ENCODE measurements at regions not wholly inside any gene's neighbourhood (a gene's known extent, or its start where the extent isn't known, plus 50 kb on each side); places are given as distances from the start of the nearest gene placed in this dataset.

DNA sequence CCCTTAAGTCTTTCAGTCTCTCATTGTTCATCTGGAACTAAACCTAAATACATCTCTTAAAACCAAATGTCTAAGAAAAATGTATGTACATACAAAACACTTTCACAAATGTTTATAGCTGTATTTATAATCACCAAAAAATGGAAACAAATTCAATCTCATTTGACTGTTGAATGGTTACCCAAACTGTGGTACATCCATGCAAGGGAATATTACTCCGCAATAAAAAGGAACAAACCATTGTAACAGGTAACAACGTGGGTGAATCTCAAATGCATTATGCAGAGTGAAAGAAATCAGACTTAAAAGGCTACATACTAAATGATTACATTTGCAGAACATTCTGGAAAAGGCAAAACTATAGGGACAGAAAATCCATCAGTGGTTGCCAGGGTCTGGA, 425.2 kb downstream of the COG6 start:
- Histone ChIP-seq H3K4me3 (ENCODE audit: insufficient read depth, low read depth, low read length) (no peak overlapping the region), H3K36me3 (replicated peaks; ENCODE audit: control insufficient read depth, insufficient read depth, low read length) (no peaks in the 10 kb centered on the region), H3K27me3 (ENCODE audit: control insufficient read depth, insufficient read depth, low read length) (no peaks in the 10 kb centered on the region)
- DNase-seq, result no peak

DNA sequence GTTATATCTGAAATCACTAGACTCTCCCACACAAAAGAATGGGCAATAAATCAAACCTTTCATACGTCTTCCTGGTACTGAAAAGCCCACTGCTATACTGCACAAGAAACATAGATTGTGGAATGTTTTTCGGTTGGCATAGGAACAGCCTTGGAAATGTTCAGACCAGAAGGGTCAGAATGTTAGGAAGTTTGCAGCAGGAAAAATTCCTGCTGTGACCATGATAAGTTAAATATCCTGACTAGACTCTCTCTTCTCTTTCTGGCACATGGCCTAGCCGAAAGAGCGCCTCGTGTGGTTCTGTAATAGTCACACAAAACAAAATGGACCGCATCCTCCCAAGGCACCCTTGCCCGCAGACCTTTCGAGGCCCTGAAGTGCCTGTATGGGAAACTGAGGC, 427.2 kb downstream of the COG6 start:
- DNase-seq, result no peak
- Histone ChIP-seq H3K4me3 (ENCODE audit: insufficient read depth, low read depth, low read length) (no peak overlapping the region), H3K36me3 (replicated peaks; ENCODE audit: control insufficient read depth, insufficient read depth, low read length) (no peaks in the 10 kb centered on the region), H3K27me3 (ENCODE audit: control insufficient read depth, insufficient read depth, low read length) (no peaks in the 10 kb centered on the region)

DNA sequence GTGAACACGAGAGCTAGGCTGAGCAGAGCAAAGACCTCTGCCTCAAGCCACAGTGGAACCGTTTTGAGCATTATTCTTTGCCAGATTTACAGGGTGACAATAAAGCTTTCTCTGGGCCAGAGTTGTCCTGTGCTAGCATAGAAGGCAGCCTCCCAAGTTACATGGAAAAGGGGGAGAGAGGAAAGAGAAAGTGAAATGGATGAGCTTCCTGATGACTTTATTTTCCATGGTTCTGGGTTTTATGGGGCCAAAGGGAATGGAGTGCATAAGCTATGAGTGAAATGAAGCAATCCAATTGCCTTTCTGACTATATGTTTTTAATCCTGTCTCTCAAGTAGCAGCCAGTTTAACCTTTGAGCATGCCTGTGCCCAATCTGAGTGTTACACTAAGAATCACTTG, 428.4 kb downstream of the COG6 start:
- Histone ChIP-seq H3K4me3 (ENCODE audit: insufficient read depth, low read depth, low read length) (no peak overlapping the region), H3K36me3 (replicated peaks; ENCODE audit: control insufficient read depth, insufficient read depth, low read length) (no peaks in the 10 kb centered on the region), H3K27me3 (ENCODE audit: control insufficient read depth, insufficient read depth, low read length) (no peaks in the 10 kb centered on the region)
- DNase-seq, result no peak

DNA sequence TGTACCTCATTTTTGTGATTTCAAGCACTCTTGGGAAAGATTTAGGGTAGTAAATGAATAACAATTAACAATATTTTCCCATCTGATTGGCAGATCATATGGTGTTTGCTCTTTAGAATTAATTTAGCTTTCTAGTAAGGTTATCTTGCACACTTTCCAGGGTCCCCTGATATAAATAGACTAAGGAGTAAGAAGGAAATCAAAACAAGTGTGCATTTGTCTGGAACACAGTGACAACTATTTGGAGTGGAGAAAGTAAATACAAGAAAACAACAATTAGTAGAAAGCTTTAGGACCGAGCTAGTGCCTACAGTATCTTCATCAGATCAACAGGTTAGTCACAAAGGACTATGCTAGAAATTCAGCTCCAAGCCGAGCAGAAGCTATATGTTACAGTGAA, 429.5 kb downstream of the COG6 start:
- H3K4me3 ChIP-seq (ENCODE audit: insufficient read depth, low read depth, low read length), result no peak overlapping the region
- no peaks in the 10 kb centered on the region for H3K36me3 ChIP-seq (replicated peaks; ENCODE audit: control insufficient read depth, insufficient read depth, low read length)
- DNase-seq, result no peak
- no peaks in the 10 kb centered on the region for H3K27me3 ChIP-seq (ENCODE audit: control insufficient read depth, insufficient read depth, low read length)

DNA sequence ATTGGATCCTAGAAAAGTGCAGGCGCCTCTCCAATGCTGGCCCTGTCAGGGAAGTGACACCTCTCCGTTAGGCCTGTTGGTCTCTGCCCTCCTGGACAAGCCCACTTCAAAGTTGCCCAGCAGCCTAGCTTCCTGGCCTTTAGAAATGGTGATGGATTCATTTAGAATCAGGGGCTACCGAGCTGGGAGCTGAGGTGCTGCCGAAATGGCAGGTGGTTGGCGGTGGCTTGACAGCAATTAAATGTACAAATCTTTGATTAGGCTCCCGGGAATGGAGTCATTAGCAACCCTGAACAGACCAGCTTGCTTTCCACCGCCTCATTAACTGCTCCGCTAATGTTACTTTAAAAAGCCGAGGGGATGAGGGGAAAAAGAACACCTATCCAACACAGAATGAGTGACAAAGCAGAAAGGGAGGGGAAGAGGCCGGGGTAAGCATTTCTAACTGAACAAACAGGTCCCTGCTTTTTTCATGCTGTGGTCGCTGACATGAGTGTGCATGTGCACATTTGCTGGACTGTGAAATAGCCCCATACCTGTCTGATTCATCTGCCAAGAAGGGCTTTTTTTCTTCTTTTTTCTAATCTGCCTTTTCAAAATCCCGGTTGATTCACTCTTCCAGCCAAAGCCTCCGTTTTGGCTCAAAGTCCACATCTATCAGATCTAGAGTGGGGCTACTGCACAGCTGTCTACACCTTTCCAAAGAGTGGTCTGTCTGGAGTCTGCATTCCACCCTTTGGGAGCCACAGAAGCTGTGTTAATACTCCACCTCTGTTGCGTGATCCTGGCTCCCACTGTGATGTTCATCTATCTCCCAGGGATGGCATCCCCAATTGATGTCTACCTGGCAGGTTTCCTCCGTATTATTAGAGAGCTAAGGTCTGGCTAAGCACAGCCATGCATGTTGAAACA, 431.9 kb downstream of the COG6 start:
- H3K4me3 ChIP-seq (ENCODE audit: insufficient read depth, low read depth, low read length), result no peak overlapping the region
- peak; percentile 32 for DNase-seq
- no peaks in the 10 kb centered on the region for H3K27me3 ChIP-seq (ENCODE audit: control insufficient read depth, insufficient read depth, low read length)
- no peaks in the 10 kb centered on the region for H3K36me3 ChIP-seq (replicated peaks; ENCODE audit: control insufficient read depth, insufficient read depth, low read length)

DNA sequence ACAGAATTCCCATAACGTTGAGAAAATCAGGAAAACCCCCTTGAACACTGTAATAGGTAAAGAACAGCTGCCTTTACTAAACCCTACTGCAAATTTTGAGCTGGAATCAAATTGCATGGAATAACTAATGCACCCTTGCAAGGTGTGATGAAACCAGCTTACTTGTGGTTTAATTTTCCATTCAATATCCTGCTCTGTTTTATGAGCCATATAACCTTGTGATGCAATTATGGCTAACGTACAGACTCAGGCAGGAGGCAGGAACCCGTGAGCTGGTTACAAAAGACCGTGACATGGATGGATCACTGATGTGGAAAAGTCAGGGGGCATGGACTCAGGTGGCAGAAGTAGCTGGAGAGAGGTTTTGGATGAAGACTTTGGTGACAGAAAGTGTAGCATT, 438.6 kb downstream of the COG6 start:
- no peaks in the 10 kb centered on the region for H3K27me3 ChIP-seq (ENCODE audit: control insufficient read depth, insufficient read depth, low read length)
- H3K4me3 ChIP-seq (ENCODE audit: insufficient read depth, low read depth, low read length), result no peak overlapping the region
- no peak for DNase-seq
- H3K36me3 ChIP-seq (replicated peaks; ENCODE audit: control insufficient read depth, insufficient read depth, low read length), result no peaks in the 10 kb centered on the region

DNA sequence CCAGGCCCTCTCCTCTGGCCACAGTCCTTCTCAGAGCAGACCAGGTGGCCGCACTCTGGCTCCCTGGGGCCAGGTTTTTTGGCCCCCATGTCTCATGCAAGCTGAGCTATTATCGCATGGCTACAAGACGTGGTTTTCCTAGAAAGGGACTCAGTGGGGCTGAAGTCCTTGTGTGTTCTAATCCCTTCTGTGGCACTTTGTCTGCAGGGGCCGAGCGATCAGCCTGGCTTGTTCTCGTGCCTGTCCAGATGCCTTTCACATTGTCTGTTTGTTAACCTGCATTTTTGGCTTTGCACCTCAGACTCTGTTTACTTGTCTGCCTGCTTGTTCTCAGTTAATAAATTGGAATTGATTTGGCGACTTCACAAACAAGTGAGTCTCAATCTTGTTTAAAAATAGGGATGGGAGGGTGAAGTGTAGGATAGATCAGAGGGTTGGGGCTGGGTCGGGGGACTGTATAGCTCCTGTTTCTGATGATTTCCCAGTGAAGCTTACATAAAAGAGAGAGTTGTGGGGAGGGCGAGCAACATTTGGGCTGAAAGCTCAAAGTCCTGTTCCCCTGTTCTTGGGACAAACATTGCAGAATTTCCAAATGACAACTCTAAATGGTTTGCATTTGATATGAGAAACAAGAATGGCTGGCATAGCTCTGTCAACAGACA, 440.4 kb downstream of the COG6 start:
- no peaks in the 10 kb centered on the region for H3K27me3 ChIP-seq (ENCODE audit: control insufficient read depth, insufficient read depth, low read length)
- H3K4me3 ChIP-seq (ENCODE audit: insufficient read depth, low read depth, low read length), result no peak overlapping the region
- no peaks in the 10 kb centered on the region for H3K36me3 ChIP-seq (replicated peaks; ENCODE audit: control insufficient read depth, insufficient read depth, low read length)
- DNase-seq, result no peak

DNA sequence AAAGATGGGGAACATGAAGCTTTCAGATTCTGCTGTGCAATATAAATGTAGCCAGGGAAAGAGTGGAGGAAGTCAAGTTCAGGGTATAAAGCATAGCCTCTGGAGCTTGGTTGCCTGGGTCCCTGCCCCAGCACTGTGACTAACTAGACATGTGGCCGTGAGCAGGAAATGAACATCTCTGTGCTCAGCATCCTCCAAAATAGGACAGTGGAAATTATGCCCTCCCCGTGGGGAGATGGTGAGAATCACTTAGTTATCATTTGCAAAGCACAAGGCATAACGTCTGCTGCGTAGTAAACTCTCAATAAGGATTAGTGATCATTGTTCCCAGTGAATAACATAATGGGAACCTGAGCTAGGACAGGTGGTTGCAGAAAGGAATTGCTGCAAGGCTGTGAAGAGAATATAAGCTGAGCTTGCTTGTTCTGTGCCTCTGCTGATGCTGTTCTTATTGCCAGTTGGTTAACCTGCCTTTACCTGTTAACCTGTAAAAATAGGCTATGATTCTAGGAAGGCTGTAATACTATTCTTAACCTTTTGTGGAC, 441.0 kb downstream of the COG6 start:
- no peak for DNase-seq
- Histone ChIP-seq H3K36me3 (replicated peaks; ENCODE audit: control insufficient read depth, insufficient read depth, low read length) (no peaks in the 10 kb centered on the region), H3K27me3 (ENCODE audit: control insufficient read depth, insufficient read depth, low read length) (no peaks in the 10 kb centered on the region), H3K4me3 (ENCODE audit: insufficient read depth, low read depth, low read length) (no peak overlapping the region)

DNA sequence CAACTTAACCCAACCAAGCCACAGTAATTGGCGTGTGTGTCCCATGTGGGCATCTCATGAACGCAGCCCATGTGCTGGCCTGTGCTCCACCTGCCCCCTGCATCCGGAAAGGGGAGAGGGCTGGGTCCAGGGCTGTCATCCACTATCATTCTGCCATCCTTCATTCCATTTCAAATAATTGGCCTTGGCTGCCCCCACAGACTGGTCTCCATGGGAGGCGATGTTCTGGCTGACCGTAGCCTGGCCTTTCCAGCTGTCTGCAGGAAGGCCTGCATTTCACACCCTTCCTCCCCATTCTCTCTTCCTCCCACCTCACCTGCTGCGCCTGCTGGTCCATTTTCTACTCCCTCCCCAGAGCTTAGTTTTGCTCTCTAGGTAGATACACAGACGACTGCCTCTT, 442.8 kb downstream of the COG6 start:
- no peak overlapping the region for H3K4me3 ChIP-seq (ENCODE audit: insufficient read depth, low read depth, low read length)
- no peak for DNase-seq
- no peaks in the 10 kb centered on the region for H3K36me3 ChIP-seq (replicated peaks; ENCODE audit: control insufficient read depth, insufficient read depth, low read length)
- H3K27me3 ChIP-seq (ENCODE audit: control insufficient read depth, insufficient read depth, low read length), result no peaks in the 10 kb centered on the region

DNA sequence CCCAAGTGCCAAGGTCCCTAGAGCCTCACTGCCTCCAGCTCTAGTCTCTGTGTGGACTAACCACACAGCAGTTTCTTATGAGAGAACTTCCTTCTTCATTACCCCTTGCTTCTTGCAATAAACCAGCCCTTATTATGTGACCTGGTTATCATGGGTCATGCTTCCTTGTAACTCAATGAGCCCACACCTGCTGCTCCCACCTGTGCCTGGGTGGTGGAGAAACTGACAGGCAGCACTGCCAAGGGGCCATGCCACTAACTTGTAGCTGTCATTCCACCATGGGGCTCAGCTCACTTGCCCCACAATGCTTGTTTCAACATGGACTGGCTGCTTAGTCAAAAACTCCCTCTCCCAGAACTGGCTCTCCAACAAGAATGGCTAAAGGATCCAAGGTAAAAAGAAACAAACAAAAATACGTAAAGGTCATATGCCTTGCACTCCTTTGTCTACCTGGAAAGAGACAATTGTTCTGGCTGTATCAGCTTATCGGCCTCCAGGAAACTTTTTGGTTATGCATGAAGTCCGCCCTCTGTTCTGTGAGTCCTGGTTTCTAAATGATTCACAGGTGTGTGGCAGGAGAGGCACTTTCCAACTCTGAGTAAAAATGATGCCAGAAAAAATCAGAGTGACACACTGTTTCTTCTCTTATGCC, 446.4 kb downstream of the COG6 start:
- no peak overlapping the region for H3K4me3 ChIP-seq (ENCODE audit: insufficient read depth, low read depth, low read length)
- H3K27me3 ChIP-seq (ENCODE audit: control insufficient read depth, insufficient read depth, low read length), result no peaks in the 10 kb centered on the region
- no peaks in the 10 kb centered on the region for H3K36me3 ChIP-seq (replicated peaks; ENCODE audit: control insufficient read depth, insufficient read depth, low read length)
- DNase-seq, result no peak

DNA sequence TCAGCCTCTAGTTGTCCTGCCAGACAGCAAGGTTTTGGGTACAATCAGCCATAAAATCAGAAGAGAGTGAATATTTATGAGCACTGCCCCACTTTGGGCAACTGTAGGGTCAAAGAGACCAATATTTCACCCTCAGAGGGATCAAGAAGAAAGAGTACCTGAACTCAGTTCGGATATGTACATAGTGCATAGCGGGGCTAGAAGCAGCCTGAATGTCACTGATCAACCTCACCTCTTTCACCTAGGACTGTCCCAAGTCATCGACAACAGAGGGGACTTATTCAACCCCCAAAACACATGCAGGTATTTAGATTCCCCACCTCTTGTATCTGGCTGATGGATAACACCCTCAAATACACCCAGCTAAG, 446.9 kb downstream of the COG6 start:
- H3K36me3 ChIP-seq (replicated peaks; ENCODE audit: control insufficient read depth, insufficient read depth, low read length), result no peaks in the 10 kb centered on the region
- no peak overlapping the region for H3K4me3 ChIP-seq (ENCODE audit: insufficient read depth, low read depth, low read length)
- no peaks in the 10 kb centered on the region for H3K27me3 ChIP-seq (ENCODE audit: control insufficient read depth, insufficient read depth, low read length)
- no peak for DNase-seq

DNA sequence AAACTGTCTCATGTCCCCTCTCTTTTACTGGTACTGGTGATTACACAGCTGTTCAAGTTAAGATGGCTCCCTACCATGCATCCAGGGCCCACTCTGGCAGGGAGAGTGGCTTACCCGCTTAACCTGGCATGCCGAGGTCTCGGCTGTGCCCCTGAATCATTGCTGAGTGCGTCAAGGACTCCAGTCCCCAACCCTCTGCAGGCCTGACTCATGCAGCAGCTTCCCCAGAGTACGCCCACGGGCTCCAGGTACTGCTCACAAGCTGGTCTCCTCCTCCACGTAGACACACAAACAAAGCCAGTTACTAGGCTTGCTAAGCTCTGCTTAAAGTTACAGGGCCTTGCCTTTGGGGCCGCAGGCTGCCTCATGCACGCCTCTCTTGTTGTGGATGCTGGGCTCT, 447.4 kb downstream of the COG6 start:
- no peak for DNase-seq

DNA sequence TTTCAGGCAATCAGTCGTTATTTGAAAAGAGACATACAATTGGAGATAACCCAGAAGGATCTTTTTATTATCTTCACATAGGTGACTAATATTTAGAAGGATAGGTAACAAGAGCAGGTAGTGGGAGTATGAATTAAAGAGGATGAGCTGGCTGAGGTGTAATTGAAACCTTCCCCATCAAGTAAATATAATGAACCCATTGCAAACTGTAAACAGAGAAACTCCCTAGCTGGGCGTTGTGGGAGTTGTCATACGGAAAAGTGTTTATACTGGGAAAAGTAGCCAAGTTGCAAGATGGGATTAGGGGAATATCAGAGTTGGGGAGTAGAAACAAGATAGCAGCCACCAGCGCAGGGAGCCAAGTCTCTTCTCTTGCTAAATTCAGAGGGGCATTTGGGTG, 448.4 kb downstream of the COG6 start:
- Histone ChIP-seq H3K27me3 (ENCODE audit: control insufficient read depth, insufficient read depth, low read length) (no peaks in the 10 kb centered on the region), H3K4me3 (ENCODE audit: insufficient read depth, low read depth, low read length) (no peak overlapping the region), H3K36me3 (replicated peaks; ENCODE audit: control insufficient read depth, insufficient read depth, low read length) (no peaks in the 10 kb centered on the region)
- no peak for DNase-seq

More for the DNA sequence above, 447.4 kb downstream of the COG6 start:
- H3K27me3 ChIP-seq (ENCODE audit: control insufficient read depth, insufficient read depth, low read length), result no peaks in the 10 kb centered on the region
- no peak overlapping the region for H3K4me3 ChIP-seq (ENCODE audit: insufficient read depth, low read depth, low read length)
- no peaks in the 10 kb centered on the region for H3K36me3 ChIP-seq (replicated peaks; ENCODE audit: control insufficient read depth, insufficient read depth, low read length)

DNA sequence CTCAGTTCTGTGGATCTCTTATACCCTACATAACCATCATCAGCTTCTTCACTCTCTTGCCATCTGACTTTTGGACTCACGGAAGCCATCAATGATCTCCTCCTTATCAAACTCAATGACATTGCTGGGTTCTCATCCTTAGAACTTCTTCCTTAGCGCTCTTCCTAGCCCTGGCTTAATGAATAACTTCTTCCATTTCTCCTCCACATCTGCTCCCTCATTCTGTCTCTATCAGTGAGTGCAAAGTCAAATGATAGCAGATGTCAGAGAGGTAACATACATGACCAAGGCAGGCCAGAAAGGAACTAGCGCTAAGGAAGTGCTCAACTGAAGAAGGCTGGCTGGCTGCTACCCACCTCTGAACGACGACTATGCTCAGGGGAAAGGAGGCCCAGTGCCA, 449.8 kb downstream of the COG6 start:
- Histone ChIP-seq H3K4me3 (ENCODE audit: insufficient read depth, low read depth, low read length) (no peak overlapping the region), H3K36me3 (replicated peaks; ENCODE audit: control insufficient read depth, insufficient read depth, low read length) (no peaks in the 10 kb centered on the region), H3K27me3 (ENCODE audit: control insufficient read depth, insufficient read depth, low read length) (no peaks in the 10 kb centered on the region)
- DNase-seq, result no peak

DNA sequence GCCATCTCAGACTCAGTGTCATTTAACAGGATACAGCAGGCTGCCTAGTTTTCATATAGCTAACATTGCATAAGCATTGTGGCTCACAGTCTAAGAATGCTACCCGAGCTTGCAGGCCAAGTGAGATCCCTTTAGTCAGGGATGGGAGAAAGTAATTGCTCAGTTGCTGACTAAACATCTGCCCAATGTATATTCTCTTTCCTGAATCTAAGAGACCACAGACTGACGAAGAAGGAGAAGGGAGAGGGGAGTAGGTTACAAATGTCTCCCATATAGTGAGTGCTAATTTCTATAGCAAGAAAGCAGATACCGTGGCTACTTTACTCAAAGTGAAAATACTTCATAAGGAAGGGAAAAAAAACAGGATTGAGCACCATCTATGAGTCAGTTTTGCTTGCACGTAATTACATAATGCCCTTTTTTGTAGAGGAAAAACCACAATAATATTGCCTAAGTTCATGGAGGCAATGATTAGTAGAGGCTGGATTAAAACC, 453.9 kb downstream of the COG6 start:
- H3K4me3 ChIP-seq (ENCODE audit: insufficient read depth, low read depth, low read length), result no peak overlapping the region
- no peaks in the 10 kb centered on the region for H3K27me3 ChIP-seq (ENCODE audit: control insufficient read depth, insufficient read depth, low read length)
- no peak for DNase-seq
- H3K36me3 ChIP-seq (replicated peaks; ENCODE audit: control insufficient read depth, insufficient read depth, low read length), result no peaks in the 10 kb centered on the region
